ENCODE measurements at regions not wholly inside any gene's neighbourhood (a gene's known extent, or its start where the extent isn't known, plus 50 kb on each side); places are given as distances from the start of the nearest gene placed in this dataset.

DNA sequence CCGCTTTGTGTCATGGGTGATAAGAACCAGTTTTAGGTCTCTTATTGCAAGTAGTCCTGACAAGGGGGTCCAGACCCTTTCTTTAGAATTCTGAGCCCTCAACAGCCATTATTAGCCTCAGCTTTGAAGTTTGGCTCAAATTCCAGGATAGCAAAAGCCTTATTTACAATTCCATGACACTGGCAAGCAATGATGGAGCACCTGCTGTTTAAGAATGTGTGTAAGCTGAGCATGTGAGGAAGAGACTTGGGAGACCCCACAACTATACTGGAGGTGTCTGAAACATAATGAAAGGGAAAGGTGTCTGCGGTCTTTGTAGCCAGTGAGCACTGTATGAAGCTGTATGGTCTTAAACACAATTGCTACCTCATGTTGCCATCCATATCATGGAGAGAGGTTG, 119.8 kb downstream of the TBX5 start:
- TF ChIP-seq, protein P1, sequence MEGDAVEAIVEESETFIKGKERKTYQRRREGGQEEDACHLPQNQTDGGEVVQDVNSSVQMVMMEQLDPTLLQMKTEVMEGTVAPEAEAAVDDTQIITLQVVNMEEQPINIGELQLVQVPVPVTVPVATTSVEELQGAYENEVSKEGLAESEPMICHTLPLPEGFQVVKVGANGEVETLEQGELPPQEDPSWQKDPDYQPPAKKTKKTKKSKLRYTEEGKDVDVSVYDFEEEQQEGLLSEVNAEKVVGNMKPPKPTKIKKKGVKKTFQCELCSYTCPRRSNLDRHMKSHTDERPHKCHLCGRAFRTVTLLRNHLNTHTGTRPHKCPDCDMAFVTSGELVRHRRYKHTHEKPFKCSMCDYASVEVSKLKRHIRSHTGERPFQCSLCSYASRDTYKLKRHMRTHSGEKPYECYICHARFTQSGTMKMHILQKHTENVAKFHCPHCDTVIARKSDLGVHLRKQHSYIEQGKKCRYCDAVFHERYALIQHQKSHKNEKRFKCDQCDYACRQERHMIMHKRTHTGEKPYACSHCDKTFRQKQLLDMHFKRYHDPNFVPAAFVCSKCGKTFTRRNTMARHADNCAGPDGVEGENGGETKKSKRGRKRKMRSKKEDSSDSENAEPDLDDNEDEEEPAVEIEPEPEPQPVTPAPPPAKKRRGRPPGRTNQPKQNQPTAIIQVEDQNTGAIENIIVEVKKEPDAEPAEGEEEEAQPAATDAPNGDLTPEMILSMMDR (IDR thresholded peaks at IDR 0.05), result no peak
- no peak for TF ChIP-seq POLR2A (IDR thresholded peaks at IDR 0.05)

Data from heart left ventricle (tissue), 13 donors.